ENCODE measurements at regions not wholly inside any gene's neighbourhood (a gene's known extent, or its start where the extent isn't known, plus 50 kb on each side); places are given as distances from the start of the nearest gene placed in this dataset.

DNA sequence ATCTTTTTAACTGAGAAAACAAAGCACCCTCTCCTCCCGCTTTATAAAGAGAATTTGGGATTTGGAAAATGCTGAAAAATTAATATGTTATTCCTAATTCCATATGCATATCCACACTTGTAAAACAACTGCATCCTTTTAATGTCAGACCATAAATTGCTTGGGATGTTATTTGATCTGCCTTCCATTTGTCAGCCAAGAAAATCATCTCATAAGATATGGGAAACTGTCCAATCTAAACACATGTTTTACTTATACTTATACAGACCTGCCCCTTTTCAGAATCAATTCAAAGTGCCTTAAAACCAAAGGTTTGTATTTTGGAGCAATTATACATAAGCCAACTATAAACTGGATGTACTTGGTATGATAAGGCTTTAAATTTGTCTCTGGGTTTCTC lies 595.5 kb upstream of the PFKP start:
- dilution Hi-C loops (cut with HindIII; ENCODE audit: low sequenced_read_pairs, unreplicated experiment), result no loop called here

More for the DNA sequence above, 595.5 kb upstream of the PFKP start:
- Histone ChIP-seq H3K9me3 (ENCODE audit: control insufficient read depth, insufficient read depth, low read length) (peaks cover 29% of the 10 kb centered on the region), H3K27ac (ENCODE audit: insufficient read depth, low read length) (no peak overlapping the region), H2BK20ac (ENCODE audit: low read depth, low read length) (no peak overlapping the region), H2BK15ac (ENCODE audit: low read depth, low read length) (no peak overlapping the region), H3K14ac (replicated peaks; ENCODE audit: low read depth, low read length) (no peak overlapping the region), H2BK5ac (ENCODE audit: low read depth, low read length, poor library complexity, severe bottlenecking) (no peak overlapping the region), H3K18ac (ENCODE audit: low read depth, low read length) (no peak overlapping the region), H4K91ac (ENCODE audit: insufficient read depth, low read depth, low read length) (no peak overlapping the region), H2BK120ac (ENCODE audit: low read depth, low read length) (no peak overlapping the region), H3K9ac (ENCODE audit: low read depth, low read length) (no peak overlapping the region), H2AK5ac (ENCODE audit: low read depth, low read length) (no peak overlapping the region), H3K9me1 (ENCODE audit: insufficient read depth, low read length) (no peaks in the 10 kb centered on the region), H4K20me1 (ENCODE audit: insufficient read depth, low read length) (no peaks in the 10 kb centered on the region), H4K5ac (ENCODE audit: low read depth, low read length) (no peak overlapping the region), H3K4me2 (ENCODE audit: low read depth, low read length) (no peak overlapping the region), H3K4me3 (ENCODE audit: insufficient read depth, low read depth, low read length) (no peak overlapping the region), H3K23ac (ENCODE audit: low read depth, low read length) (no peak overlapping the region), H2AFZ (replicated peaks; ENCODE audit: low read length, poor library complexity) (no peak overlapping the region), H4K8ac (ENCODE audit: low read depth in 2 of 2, low read length in 2 of 2) (no peak overlapping the region), H3K56ac (ENCODE audit: extremely low read depth, insufficient read depth, low read length) (no peak overlapping the region), H3K4ac (ENCODE audit: low read depth, low read length) (no peak overlapping the region), H2AK9ac (replicated peaks; ENCODE audit: low read depth, low read length, poor library complexity) (no peak overlapping the region), H3K36me3 (ENCODE audit: control insufficient read depth, insufficient read depth, low read length) (no peaks in the 10 kb centered on the region), H3K27me3 (ENCODE audit: control insufficient read depth, insufficient read depth, low read length) (no peaks in the 10 kb centered on the region), H3K4me1 (ENCODE audit: control insufficient read depth, insufficient read depth, low read length) (no peaks in the 10 kb centered on the region), H3K79me1 (ENCODE audit: low read depth in 1 of 2, low read length in 2 of 2) (no peaks in the 10 kb centered on the region)
- CTCF ChIA-PET, result no interaction called here
- POLR2A ChIA-PET (ENCODE audit: unreplicated experiment), result no interaction called here
- no TSS peak for BruUV-seq (replicated peaks)
- intact Hi-C loops (cut with micrococcal nuclease) (no loop called here), in situ Hi-C loops (cut with MboI; ENCODE audit: low sequenced_read_pairs) (no loop called here)
- DNase-seq (no peak), ATAC-seq (ENCODE audit: low read depth) (no peak)
- no peak for TF ChIP-seq USF2 (IDR thresholded peaks at IDR 0.05; ENCODE audit: low read depth, low read length)
- TF ChIP-seq FOS (IDR thresholded peaks at IDR 0.05; ENCODE audit: low read depth, low read length), result no peak
- TF ChIP-seq CTCF (conservative IDR thresholded peaks at IDR 0.05; ENCODE audit: low read depth, low read length), result no peak
- TF ChIP-seq SMC3 (IDR thresholded peaks at IDR 0.05; ENCODE audit: low read depth, low read length), result no peak
- TF ChIP-seq RAD21 (IDR thresholded peaks at IDR 0.05; ENCODE audit: low read length), result no peak
- TF ChIP-seq MAFK (IDR thresholded peaks at IDR 0.05; ENCODE audit: low read depth, low read length), result no peak
- TF ChIP-seq CEBPB (IDR thresholded peaks at IDR 0.05; ENCODE audit: low read depth, low read length), result no peak
- TF ChIP-seq, protein P1, sequence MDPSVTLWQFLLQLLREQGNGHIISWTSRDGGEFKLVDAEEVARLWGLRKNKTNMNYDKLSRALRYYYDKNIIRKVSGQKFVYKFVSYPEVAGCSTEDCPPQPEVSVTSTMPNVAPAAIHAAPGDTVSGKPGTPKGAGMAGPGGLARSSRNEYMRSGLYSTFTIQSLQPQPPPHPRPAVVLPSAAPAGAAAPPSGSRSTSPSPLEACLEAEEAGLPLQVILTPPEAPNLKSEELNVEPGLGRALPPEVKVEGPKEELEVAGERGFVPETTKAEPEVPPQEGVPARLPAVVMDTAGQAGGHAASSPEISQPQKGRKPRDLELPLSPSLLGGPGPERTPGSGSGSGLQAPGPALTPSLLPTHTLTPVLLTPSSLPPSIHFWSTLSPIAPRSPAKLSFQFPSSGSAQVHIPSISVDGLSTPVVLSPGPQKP (IDR thresholded peaks at IDR 0.05; ENCODE audit: borderline replicate concordance, low read depth, low read length), result no peak
- TF ChIP-seq MXI1 (IDR thresholded peaks at IDR 0.05; ENCODE audit: borderline replicate concordance, low read depth, low read length), result no peak
- no peak for TF ChIP-seq RFX5 (IDR thresholded peaks at IDR 0.05; ENCODE audit: low read depth, low read length)
- TF ChIP-seq BHLHE40 (IDR thresholded peaks at IDR 0.05; ENCODE audit: low read depth, low read length), result no peak
- no peak for TF ChIP-seq NFE2L2 (IDR thresholded peaks at IDR 0.05; ENCODE audit: low read depth, low read length)
- TF ChIP-seq MAZ (IDR thresholded peaks at IDR 0.05; ENCODE audit: borderline replicate concordance, low read depth, low read length), result no peak
- TF ChIP-seq RCOR1 (IDR thresholded peaks at IDR 0.05; ENCODE audit: insufficient replicate concordance, low read length), result no peak
- no peak for TF ChIP-seq POLR2A (IDR thresholded peaks at IDR 0.05; ENCODE audit: low read depth, low read length)
- TF ChIP-seq CHD1 (IDR thresholded peaks at IDR 0.05; ENCODE audit: low read depth, low read length), result no peak
- WGBS, 2 experiments (ENCODE audit: extremely low coverage in 2 of 2, insufficient read length in 1 of 2), result no CpG with 5 or more reads among the region's 1 CpG
